Pons (tissue), 1 donor: ENCODE measurements at regions not wholly inside any gene's neighbourhood (a gene's known extent, or its start where the extent isn't known, plus 50 kb on each side); places are given as distances from the start of the nearest gene placed in this dataset.

Source experiments
- DNase-seq: peaks from one replicate; pipeline ENCODE4 v3.0.0-alpha.2; 2016; ENCODE audit warnings: low spot score

DNA sequence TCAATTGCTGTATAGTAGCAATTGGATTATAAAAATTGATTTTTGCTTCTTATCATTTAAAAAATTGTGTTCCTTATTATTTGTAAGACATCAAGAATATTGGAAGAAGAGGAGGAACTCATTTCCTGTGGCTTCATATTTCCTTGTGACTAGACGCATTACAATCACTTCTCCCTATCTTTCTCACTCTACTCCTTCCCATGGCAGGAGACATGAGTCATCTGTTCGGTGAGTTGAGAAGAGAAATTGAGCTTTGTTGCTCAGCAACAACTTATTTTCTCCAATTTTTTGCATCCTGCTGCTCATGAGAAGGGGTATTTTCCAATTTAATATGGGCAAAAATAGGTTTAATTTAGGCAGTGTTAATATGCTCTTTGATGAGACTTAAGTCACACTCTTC, 1783.9 kb downstream of the SUCLG1 start:
- DNase-seq: no peak

DNA sequence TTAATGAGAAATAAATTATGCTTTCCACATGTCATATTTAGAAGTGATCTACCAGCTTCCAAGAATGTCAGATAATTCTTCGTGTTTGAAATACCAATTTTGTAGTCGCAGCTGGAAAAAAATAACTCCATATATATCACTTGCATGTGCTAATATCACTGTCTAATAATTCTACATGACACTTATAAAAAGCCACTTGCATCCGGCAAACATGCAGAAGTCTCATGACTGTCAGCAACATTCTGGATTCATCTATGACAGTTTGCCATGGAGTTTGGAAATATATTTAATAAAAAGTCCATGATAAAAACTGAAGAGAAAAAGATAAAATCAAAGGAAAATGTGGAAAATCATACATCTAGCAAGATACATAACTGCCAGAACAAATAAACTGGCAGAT, 1784.4 kb downstream of the SUCLG1 start:
- no peak for DNase-seq

DNA sequence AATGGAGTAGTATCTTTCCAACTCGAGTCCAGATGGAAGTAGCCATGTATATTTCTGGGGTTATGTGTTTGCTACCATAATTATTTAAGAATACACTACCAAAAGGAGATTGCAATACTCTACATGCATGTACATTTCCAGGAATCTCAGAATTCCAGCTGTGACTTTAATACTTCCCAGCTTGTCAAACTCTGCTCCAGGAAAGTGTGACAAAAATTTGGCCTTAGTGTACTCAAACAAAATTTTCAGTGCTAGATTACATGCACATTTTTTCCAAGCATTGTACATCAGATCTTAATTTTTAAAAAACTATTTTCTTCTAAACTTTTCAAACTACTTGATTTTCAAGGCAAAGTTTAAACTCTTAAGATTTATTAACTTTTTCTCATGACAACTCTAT, 1791.6 kb downstream of the SUCLG1 start:
- no peak for DNase-seq

DNA sequence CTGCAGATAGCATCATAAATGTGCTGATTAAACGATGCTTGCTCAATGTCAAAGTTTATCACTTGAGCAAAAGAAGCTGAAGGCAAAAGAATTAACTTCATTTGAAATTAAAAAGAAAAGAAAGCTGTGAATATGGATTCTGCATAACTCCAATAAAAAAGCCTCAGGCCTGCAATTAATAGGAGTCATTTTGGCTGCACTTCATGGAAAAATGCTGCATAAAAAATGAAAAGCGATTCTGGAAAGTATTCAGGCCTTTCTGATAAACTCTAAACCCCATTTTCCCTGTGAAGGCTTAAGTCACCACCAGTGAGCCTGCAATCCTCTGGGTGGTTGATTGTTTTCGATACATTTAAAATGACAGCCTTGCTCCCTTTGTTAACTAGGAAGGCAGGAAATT, 1793.4 kb downstream of the SUCLG1 start:
- DNase-seq: no peak

DNA sequence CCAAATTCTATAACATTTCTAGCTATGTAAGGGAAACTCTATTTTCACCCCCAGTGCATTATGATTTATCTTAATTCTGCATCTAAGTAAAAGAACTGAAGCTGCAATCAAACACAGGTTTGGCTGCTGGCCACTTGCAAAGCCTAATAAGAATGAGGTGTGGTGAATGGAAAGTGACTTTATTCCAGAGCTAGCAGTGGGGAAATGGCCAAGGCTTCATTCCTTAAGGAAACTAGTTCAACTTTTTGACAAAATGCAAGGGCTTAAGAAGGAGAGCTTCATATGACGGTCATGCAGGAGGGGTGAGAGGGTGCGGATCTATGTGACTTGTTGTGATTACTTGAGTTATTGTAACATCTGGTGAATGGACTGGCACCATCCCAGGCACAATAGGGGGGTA, 1802.0 kb downstream of the SUCLG1 start:
- no peak for DNase-seq

DNA sequence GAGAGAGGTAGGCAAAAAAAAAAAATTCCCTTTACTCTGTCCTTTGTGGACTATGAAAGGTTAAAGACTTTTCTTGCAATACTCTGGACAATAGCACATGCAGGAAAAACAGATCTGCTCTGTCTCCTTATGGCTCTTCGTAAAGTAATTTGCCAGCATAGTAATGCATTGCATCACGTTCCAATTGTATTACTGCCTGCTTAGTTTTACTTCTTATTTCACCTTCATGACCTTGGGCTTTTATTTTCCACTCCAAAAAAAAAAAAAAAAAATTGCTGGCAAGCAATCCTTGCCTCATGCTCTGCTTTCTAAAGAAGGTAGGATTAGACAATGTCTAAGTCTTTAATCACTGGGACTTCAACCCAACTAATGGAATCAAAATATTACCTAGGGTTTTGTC, 1802.7 kb downstream of the SUCLG1 start:
- DNase-seq: no peak

DNA sequence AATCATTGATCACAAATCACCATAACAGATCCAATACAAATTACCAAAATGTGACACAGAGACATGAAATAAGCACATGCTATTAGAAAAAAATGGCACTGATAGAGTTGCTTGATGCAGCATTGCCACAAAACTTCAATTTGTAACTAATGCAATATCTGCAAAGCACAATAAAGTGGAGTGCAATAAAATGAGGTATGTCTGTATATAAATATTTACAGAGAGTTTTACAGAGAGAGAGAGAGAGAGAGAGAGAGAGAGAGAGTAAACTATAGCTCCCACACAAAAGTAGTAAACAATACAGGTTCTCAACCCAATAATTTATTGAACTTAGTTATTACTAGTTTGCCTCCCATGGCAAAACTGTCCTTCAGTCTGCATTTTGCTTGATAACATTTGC, 1807.0 kb downstream of the SUCLG1 start:
- DNase-seq: no peak

DNA sequence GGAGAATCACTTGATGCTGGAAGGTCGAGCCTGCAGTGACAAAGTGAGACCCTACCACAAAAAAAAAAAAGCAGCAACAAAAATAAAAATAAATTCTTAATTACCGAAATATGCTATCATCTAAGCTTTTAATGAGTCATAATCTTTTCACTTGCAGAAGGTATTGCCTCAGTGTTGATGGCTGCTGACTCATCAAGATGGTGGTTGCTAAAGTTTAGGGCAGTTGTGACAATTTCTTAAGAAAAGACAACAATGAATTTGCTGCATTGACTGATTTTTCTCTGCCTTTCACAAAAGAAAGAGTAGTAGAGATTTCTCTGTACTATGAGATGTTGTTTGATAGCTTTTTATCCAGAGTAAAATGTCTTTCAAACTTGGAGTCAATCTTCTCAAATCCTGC, 1809.0 kb downstream of the SUCLG1 start:
- no peak for DNase-seq

DNA sequence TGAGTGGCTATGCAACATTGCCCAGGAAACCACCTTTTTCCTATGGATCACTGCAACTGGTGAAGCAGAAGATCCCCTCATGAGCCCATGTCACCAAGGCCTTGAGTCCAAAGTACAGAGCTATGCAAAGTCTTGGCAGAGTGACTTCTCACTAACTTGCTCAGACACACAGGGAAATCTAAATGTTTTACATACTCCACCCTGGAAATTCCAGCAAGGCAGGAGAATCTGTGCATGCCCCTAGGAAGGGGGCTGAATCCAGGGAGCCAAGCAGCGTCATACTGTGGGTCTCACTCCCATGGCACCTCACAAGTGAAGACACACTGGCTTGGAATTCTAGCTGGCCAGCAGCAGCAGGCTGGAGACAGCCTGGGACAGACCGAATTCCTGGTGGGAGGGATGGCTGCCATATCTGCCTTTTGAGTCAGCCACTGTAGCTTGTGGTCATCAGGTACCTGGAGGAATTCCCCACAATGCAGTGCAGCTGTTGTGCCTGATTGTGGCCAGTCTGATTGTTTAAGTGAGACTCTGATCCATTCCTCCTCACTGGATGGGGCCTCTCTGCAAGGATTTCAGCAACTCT, 1817.4 kb downstream of the SUCLG1 start:
- no peak for DNase-seq

DNA sequence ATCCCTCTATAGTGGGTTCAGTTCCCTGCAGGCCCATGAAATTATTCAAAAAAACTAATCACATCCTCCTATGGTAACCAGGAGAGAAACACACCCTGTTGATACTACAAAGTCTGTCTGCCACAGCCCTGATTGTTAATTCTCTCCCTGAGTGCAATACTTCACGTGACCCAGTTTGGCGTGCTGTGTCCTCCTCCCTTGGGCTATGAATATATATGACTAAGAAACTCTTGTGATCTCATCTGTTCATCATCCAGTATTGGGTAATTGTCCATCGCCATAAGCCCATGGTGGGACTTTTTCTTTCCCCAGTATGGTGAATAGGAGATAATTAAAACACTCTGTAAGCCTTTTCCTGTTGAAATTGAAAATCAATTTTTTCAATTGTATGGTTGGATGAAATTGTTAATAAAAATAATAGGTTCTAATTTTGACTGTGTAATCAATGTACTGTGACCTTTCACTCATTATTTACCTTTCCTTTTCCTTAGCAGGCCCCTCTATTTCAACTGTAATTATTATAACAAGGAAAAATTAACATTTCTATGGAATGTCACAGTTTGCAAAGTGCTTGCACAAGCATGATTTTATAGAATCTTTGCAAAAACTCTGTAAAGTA, 1822.6 kb downstream of the SUCLG1 start:
- no peak for DNase-seq

DNA sequence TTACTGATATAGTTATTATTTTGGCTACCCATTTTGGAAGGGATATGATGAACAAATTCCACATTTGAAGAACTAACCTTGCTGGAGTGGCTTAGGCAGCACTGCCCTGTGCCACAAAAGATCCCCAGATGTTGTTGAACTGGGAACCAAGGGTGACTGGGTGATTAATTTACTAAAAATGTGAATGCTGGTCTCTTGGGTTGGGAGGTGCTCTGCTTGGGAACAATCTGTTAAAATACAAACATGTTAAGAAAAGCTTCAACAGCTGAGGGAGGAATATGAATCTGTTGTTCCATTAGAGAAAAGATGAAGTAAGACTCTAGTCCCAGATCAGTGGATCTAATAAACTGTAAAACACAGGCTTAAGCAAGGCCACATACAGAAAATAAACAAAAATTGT, 1860.1 kb downstream of the SUCLG1 start:
- no peak for DNase-seq

DNA sequence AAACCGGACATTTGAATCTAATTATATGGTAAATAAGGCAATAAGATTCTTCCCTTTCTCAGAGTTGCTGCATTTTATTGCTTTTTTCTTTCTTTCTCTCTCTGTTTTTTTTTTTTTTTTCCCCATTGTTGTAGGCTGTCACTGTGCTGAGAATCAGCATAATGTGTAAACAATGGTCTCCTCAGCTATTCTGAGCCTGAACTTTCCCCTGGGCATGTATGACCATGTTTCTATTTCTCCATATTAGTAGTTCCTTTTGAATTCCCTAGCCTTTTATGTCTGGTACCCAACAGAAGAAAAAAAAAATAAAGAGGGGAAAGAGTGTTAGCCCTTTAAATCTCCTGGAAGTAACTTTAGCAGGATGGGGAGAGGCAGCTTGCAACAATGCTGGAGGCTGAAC, 1862.5 kb downstream of the SUCLG1 start:
- DNase-seq: no peak

DNA sequence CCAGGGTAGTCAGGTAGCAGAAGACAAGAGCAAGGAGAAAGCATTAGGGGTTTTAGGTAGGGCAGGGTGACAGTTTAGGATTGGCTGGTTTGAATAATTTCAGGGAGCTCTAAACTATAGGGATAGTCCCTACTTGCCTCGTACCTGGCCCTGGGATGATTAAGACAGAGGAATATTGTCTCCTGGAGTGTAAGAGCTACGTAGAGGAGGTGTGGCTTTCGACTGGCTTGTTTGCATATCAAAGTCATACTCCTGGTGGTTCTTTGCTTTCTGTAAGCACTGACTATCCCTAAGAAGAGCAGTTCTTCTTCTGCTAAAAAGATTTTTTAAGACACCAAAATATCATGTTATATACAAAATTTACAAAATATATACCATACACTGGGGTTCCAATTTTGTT, 1867.4 kb downstream of the SUCLG1 start:
- no peak for DNase-seq

DNA sequence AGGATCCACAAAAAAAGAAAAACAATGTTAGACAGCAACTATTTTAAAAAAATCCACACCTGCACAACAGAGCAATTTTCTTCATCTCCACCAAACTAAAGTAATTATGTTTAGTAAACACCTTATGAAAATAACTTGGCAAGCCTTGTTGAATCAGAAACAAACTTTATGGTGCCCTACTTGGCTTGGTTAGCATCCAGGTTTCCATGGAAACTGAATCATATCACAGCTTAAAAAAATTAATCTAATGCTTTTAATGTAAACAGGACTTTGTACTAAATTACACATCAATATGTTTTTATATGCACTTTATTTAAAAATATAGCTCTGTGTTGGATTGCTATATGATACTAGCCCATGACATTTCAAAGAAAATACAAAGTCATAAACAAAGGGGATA, 1882.4 kb downstream of the SUCLG1 start:
- no peak for DNase-seq

DNA sequence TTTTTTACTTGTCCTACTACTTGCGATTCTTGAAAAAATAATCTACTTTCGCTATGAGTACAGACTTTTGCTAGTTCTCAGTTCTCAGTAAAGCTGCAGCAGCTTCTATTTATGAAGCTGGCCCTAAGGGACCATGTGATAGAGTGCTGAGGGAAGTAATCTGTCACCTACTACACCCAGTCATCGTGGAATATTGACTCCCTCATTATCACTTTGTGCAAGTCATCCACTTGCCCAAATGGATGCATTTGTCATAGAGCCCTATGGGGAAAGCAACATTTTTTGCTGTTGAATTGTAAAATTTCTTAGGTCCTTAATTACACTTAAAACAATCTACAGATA, 1919.8 kb downstream of the SUCLG1 start:
- DNase-seq: peak; percentile 25

DNA sequence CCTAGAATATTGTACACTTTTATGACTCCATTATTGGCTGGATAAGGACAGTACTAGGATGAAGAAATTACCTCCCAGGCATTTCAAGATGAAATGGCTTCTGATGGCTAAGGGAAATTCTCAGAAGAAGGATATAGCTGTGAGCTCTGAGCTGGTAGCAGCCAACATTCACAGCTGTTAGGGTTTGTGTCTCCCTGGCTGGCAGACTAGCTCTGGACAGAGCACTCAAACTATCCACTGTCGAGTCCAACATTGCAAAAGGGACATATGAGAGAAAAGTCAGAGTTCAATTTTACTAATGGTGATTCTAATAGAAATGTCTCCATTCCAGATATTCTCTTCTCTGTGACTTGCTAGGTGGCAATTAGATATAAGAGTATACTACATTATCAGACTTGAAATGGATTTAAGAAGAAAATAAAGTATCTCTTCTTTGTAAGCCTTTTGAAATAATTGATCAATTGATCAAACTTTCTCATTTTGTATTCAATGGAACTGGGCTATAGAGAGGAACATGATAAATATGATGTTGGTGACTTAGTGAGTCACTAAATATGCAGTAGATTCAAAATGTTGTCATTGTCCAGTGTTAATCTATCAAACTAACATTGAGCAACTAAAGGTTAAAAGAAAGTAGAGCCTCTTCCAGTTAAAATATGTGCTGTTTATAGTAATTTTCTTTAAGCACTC, 1920.3 kb downstream of the SUCLG1 start:
- no peak for DNase-seq

DNA sequence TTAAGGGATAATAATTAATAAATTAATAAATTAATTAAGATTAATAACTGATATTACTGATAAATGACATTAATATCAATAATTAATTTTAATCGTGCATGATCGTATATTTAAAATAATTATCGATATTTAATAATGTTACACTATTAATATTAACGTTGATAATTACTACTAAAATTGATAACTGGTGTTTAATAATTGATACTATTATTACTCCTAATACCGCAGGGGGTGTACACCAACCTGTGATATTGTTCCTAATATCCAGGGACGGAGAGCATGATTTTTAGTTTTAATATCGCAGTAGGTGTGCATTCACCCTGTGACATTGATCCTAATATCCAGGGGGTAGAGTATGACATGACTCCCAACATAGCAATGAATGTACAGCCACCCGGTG, 1930.8 kb downstream of the SUCLG1 start:
- DNase-seq: no peak

DNA sequence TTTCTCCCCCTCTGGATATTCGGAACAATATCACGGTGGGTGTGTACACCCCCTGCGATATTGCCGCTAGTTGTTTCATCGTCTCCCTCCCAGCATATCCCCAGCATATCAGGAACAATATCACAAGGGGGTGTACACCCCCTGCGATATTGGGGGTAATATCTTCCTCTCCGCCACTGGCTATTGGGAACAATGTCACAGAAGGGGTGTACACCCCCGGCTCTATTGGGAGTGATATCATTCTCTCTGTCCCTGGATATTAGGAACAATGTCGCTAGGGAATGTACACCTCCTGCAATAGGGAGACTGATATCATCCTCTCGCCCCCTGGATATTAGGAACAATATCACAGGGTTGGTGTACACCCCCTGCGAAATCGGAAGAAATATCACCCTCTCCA, 1932.0 kb downstream of the SUCLG1 start:
- no peak for DNase-seq

DNA sequence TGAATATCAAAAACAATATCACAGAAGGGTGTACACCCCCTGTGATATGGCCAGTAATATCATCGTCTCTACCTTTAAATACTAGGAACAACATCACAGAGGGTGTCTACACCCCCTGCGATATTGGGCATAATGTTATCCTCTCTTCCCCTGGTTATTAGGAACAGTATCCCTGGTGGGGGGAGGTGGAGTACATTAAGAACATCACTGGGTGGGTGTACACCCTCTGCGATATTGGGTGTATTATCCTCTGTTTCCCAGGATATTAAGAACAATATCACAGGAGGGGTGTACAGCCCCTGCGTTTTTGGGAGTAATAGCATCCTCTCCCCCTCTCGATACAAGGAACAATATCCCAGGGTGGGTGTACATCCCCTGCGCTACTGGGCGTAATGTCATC, 1932.8 kb downstream of the SUCLG1 start:
- DNase-seq: no peak

DNA sequence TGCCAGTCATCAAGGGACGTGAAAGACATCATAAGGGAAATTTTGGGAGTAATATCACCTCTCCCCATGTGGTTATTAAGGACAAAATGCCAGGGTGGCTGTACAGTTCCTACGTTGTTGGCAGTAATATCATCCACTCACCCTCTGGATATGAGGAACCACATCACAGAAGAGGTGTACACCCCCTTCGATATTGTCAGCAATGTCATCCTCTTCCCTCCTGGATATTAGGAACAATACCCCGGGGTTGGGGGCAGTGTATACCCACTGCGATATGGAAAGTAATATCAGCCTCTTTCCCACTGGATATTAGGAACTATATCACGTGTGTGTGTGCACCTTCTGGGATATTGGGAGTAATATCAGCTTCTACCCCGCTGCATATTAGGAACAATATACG, 1933.3 kb downstream of the SUCLG1 start:
- no peak for DNase-seq

DNA sequence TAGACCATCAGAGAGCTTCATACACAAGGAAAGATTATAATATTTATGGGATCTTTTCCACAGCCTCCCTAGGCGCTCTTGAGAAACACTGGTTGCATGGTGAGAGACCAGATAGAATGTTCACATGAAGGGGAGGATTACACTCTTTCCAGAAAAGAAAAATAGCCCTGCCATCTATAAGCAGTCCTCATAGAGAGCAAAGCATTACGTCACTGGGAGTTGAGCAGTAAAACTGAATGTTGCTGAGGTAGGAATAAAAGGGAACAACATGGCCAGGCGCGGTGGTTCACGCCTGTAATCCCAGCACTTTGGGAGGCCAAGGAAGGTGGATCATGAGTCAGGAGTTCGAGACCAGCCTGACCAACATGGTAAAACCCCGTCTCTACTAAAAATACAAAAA, 1934.3 kb downstream of the SUCLG1 start:
- no peak for DNase-seq

DNA sequence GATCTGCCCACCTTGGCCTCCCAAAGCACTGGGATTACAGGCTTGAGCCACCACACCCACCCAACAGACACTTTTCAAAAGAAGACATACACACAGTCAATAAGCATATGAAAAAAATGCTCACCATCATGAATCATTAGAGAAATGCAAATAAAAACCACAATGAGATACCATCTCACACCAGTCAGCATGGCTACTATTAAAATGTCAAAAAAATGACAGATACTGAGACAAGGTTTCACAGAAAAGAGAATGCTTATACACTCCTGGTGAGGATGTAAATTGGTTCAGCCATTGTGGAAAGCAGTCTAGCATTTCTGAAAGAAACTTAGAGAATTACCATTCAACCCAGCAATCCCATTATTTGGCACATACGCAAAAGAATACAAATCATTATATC, 1947.2 kb downstream of the SUCLG1 start:
- no peak for DNase-seq

DNA sequence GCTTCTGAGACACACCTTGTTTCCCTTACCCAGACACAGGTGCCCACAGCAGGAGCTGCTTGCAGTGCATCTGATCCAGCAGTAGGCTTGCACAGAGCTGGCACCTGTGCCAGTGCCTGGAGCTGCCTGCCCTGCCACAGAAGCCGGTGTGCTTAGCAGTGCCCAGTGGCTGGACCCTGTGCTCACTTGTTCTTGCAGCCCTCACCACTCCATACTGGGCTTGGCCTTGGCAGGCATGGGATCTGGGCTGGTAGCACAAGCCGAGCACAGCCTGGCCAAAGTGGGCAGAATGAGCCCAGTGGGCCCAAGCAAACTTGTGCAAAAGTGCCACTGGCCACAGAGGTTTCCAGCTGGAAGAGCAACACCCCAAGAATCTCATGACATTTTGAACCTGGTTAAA, 1950.4 kb downstream of the SUCLG1 start:
- no peak for DNase-seq

DNA sequence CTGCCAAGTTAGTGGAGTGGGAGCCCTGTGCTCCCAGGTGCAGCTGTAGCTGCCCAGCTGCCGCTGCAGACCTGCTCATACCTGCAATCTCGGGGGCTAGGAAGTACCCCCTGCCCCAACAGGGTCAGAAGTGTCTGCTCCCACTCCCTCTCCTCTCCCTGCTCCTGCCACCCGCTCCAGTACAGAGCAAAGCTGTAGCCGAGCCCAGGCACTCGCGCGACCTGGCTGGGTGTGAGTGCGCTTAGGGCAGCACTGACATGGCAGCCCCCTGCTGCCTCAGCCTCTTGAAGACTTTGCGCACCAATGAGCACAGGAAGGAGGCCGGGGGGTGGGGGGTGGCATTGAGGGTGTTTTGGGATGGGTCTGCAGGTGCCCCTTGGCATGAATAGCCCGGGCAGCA, 1951.4 kb downstream of the SUCLG1 start:
- no peak for DNase-seq
